HG02610 (cell line): ENCODE measurements at regions not wholly inside any gene's neighbourhood (a gene's known extent, or its start where the extent isn't known, plus 50 kb on each side); places are given as distances from the start of the nearest gene placed in this dataset.
"Not testable (repeated sequence)": the region's sequence is repeated elsewhere in the genome, so short reads cannot be mapped to it uniquely, and the experiment has no call there.

Experiments used
- ATAC-seq: cut with Tn5 transposase; IDR thresholded peaks from one replicate; pipeline ENCODE4 v1.9.1; 2021; ENCODE audit warnings: mild to moderate bottlenecking, moderate library complexity; ENCODE audit not compliant: unreplicated experiment

- ATAC-seq = peak; percentile 71
These were observed 68.8 kb downstream of the UTRN start for GRCh38 chr6:144353871-144354314.

GRCh38 chr6:144359783-144360182, 74.6 kb downstream of the UTRN start:
- ATAC-seq = no peak

GRCh38 chr6:144360401-144360800, 75.3 kb downstream of the UTRN start:
- no peak for ATAC-seq

- no peak for ATAC-seq
These were observed 75.9 kb downstream of the UTRN start for GRCh38 chr6:144361016-144361415.

GRCh38 chr6:144362042-144363018, 77.2 kb downstream of the UTRN start:
- ATAC-seq = no peak

GRCh38 chr6:144364208-144364720, 79.1 kb downstream of the UTRN start:
- ATAC-seq = peak; percentile 33

GRCh38 chr6:144364782-144365181, 79.6 kb downstream of the UTRN start:
- ATAC-seq = no peak

GRCh38 chr6:144365271-144365670, 80.1 kb downstream of the UTRN start:
- no peak for ATAC-seq

- not testable (repeated sequence) for ATAC-seq
These were observed 84.6 kb downstream of the UTRN start for GRCh38 chr6:144369696-144370095.

- ATAC-seq = no peak
These were observed 87.0 kb downstream of the UTRN start for GRCh38 chr6:144372116-144372515.

GRCh38 chr6:144372611-144373594, 87.8 kb downstream of the UTRN start:
- no peak for ATAC-seq

GRCh38 chr6:144374525-144374924, 89.4 kb downstream of the UTRN start:
- not testable (repeated sequence) for ATAC-seq

- ATAC-seq = no peak
These were observed 92.6 kb downstream of the UTRN start for GRCh38 chr6:144377586-144378210.

GRCh38 chr6:144378437-144378836, 93.3 kb downstream of the UTRN start:
- ATAC-seq = no peak

- ATAC-seq = no peak
These were observed 94.2 kb downstream of the UTRN start for GRCh38 chr6:144379356-144379755.

- ATAC-seq = not testable (repeated sequence)
These were observed 96.4 kb downstream of the UTRN start for GRCh38 chr6:144381499-144381898.

- ATAC-seq = no peak
These were observed 98.2 kb downstream of the UTRN start for GRCh38 chr6:144383336-144383735.

GRCh38 chr6:144384427-144384826, 99.3 kb downstream of the UTRN start:
- no peak for ATAC-seq

- not testable (repeated sequence) for ATAC-seq
These were observed 104.3 kb downstream of the UTRN start for GRCh38 chr6:144389474-144389873.

GRCh38 chr6:144390202-144390601, 105.1 kb downstream of the UTRN start:
- no peak for ATAC-seq

GRCh38 chr6:144390886-144391285, 105.8 kb downstream of the UTRN start:
- ATAC-seq = no peak
